IPS-11a (cell line): ENCODE measurements at regions not wholly inside any gene's neighbourhood (a gene's known extent, or its start where the extent isn't known, plus 50 kb on each side); places are given as distances from the start of the nearest gene placed in this dataset.

Experiments used
- H3K4me3 ChIP-seq: one replicate; pipeline ENCODE4 v1.5.1; 2013; ENCODE audit warnings: low read depth, low read length, control low read depth

GRCh38 chr4:57442241-57442640 lies 332.1 kb upstream of the IGFBP7 start:
- H3K4me3 ChIP-seq = no peak overlapping the region

DNA sequence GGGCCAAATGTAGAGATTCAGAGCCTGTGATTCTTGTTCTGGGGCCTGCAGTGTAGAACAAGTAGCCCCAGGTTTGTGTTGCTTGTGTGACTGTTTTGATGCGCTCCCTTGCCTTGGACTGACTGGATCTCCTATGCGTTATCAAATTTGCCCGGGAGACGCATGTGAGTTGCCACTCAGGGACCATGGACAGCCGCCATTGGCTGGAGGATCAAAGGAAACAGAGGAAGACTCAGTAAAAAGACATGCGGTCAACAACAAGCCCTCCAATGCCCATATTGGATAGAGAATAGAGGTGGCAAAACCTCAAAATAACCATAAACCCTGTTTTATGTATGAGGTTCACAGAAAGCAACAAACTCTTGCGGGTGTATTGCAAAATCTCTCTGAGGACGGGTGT lies 327.5 kb upstream of the IGFBP7 start:
- no peak overlapping the region for H3K4me3 ChIP-seq

GRCh38 chr4:57435300-57435699 lies 325.1 kb upstream of the IGFBP7 start:
- H3K4me3 ChIP-seq = no peak overlapping the region

GRCh38 chr4:57430726-57431125 lies 320.5 kb upstream of the IGFBP7 start:
- H3K4me3 ChIP-seq = no peak overlapping the region

- H3K4me3 ChIP-seq = no peak overlapping the region
These were observed 316.7 kb upstream of the IGFBP7 start for GRCh38 chr4:57426779-57427395.

GRCh38 chr4:57425610-57426009 lies 315.4 kb upstream of the IGFBP7 start:
- H3K4me3 ChIP-seq = no peak overlapping the region

DNA sequence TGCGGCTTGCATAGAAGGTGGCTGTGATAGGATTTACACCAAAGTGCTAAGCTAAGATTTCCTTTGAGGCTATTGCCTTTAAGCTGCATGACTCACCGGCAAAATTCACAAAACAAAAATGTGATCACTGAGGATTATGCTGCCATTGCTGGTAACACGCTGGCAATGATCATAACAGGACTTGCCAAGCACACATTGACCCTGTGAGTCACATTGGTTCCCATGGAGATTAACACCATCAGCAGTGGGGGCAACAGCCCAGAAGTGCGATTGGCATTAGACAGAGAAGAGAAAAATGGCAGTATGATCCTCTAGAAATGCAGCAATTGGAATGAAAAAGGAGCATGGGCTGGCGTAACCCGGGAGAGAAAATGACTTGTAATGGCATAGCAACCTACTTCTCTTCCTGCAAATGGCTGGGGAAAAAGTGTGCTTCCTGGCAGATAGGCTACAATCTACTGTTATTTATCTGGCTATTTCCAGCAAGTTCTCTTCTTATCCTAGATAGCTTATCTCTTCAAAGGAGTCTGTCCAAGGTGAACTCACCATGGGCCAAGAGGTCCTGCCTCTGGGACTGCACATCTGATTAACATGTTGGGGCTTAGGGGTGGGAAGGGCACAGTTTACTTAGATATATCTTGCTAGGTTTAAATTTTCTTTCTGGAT lies 314.2 kb upstream of the IGFBP7 start:
- no peak overlapping the region for H3K4me3 ChIP-seq

DNA sequence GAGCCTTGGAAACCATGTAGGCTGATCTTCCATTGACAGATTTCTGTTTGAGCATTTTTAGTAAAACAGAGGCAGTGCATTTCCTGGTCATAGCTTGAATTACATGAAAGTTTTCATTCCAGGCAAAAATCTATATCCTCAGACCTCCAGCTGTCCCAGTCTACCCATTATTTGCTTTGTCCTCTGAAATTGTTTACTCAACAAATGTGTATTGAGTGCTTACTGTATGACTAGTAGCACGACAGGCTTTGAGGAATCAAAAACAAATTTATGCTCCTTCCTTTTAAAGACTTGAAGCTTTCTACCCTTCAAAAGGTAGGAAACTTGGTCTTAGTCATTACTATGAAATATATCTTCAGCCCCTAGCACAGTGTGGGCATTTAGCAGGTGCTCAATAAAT lies 307.9 kb upstream of the IGFBP7 start:
- H3K4me3 ChIP-seq = no peak overlapping the region

- no peak overlapping the region for H3K4me3 ChIP-seq
These were observed 302.3 kb upstream of the IGFBP7 start for GRCh38 chr4:57412259-57413054.

DNA sequence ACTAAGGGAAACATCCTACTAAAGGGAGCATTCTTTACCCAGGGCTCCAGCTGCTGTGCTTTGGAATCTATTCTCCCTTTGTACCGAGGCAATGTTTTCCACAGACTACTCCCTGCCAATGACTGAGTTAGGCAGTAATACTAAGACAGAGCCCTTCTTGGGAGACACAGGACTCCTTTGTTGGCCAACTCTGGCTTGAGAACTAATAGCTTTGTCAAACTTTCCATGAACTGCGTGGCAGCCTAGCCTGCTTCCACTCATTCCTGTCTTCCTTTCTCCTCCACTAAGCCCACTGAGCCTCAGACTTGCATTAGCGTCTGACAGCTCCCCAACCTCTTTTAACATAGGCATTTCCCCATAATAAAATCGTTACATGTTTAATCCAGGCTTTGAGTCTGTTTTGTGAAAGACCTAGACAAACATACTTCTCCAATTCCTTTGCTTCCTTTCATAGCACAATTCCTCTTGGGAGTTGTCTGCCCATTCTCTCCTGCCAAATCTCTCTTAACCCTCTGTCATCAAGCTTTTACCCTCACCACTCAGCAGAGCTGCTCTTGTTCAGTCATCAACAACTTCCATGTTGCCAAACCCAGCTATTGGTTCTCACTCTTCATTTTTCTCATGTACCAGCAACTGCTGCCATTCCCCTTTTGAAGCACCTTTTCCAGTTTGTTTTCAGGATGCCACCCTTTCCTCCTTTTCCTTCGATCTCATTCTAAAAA lies 300.3 kb upstream of the IGFBP7 start:
- H3K4me3 ChIP-seq = no peak overlapping the region

- H3K4me3 ChIP-seq = no peak overlapping the region
These were observed 295.2 kb upstream of the IGFBP7 start for GRCh38 chr4:57405359-57405758.

- H3K4me3 ChIP-seq = no peak overlapping the region
These were observed 294.3 kb upstream of the IGFBP7 start for GRCh38 chr4:57404483-57404882.

- H3K4me3 ChIP-seq = no peak overlapping the region
These were observed 293.4 kb upstream of the IGFBP7 start for GRCh38 chr4:57403591-57403990.

DNA sequence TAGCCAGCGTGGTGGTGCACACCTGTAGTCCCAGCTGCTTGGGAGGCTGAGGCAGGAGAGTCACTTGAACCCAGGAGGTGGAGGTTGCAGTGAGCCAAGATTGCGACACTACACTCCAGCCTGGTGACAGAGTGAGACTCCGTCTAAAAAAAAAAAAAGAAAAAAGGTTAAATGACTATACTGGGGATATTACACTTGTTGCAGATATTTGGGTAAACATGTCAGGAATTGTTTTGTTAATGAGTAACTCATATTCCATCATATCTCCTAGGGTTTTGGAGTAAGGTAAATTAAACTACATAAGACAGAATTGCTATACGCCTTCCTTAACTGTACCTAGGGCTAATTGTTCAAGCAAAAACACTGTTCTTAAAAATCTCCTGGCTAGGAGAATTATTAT lies 291.4 kb upstream of the IGFBP7 start:
- no peak overlapping the region for H3K4me3 ChIP-seq

GRCh38 chr4:57378766-57379165 lies 268.6 kb upstream of the IGFBP7 start:
- H3K4me3 ChIP-seq = no peak overlapping the region

DNA sequence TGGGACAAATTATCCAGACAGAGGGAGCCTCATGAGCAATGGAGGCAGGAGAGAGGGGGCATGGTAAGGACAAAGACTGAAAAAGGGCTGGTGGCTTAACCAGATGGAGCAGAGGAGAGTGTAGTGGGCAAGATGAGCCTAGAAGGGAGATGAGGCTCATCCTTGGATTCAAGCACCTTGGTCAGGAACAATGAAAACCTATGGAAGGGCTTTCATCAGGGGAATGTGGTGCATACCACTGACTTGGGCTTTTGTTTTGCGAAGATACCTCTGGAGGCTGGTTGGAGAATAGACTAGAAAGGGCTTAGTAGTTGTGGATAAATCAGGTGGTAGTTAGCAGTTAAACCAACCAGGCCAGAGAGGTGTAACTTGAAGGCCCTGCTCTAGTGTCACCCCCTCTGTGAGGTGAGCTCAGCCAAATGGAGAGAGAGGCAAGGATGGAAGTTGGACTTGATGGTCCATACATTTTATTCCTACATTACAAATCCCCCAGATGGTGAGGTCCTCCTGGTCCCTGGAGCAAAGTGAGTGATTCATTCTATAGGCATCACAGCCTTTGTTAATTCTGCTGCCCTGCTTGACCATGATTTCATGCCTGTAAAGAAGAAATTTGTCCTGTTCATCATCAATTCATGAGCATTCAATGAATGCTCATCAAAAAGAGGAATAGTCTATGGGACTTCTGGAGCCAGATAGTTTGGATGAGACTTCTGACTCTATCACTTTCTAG lies 264.8 kb upstream of the IGFBP7 start:
- H3K4me3 ChIP-seq = no peak overlapping the region

- no peak overlapping the region for H3K4me3 ChIP-seq
These were observed 263.8 kb upstream of the IGFBP7 start for GRCh38 chr4:57373991-57374390.

- no peak overlapping the region for H3K4me3 ChIP-seq
These were observed 261.5 kb upstream of the IGFBP7 start for GRCh38 chr4:57371671-57372070.

- H3K4me3 ChIP-seq = no peak overlapping the region
These were observed 260.5 kb upstream of the IGFBP7 start for GRCh38 chr4:57370691-57371090.

GRCh38 chr4:57369446-57369845 lies 259.3 kb upstream of the IGFBP7 start:
- H3K4me3 ChIP-seq = no peak overlapping the region

- no peak overlapping the region for H3K4me3 ChIP-seq
These were observed 254.1 kb upstream of the IGFBP7 start for GRCh38 chr4:57364255-57364654.
